HL-60 (cell line): ENCODE measurements at regions not wholly inside any gene's neighbourhood (a gene's known extent, or its start where the extent isn't known, plus 50 kb on each side); places are given as distances from the start of the nearest gene placed in this dataset.

Source experiments
- DNase-seq, 2 experiments: peaks; one replicate each; pipeline ENCODE4 v3.0.0-alpha.2; 2010 to 2020; ENCODE audit warnings: low read depth in 1 of 2, low spot score in 1 of 2
- H3K27ac ChIP-seq: fragments of 250-450 bp; sonication (Bioruptor Pico); replicated peaks from 2 replicates; pipeline ENCODE4 v1.5.1; 2020; ENCODE audit warnings: mild to moderate bottlenecking, moderate library complexity
- H3K27me3 ChIP-seq: fragments of 250-450 bp; sonication (Bioruptor Pico); 2 replicates; pipeline ENCODE4 v1.5.1; 2021; ENCODE audit warnings: mild to moderate bottlenecking, moderate library complexity; ENCODE audit not compliant: insufficient read depth, poor library complexity, severe bottlenecking
- H3K4me3 ChIP-seq: replicated peaks from 2 replicates; pipeline ENCODE4 v1.5.1; 2011; ENCODE audit warnings: mild to moderate bottlenecking, control low read depth, low read length; ENCODE audit not compliant: insufficient read depth
- GABPA ChIP-seq: IDR thresholded peaks from 2 replicates; pipeline ENCODE4 v1.6.1; 2012; ENCODE audit warnings: low read depth
- POLR2AphosphoS5 ChIP-seq: IDR thresholded peaks from 2 replicates; pipeline ENCODE4 v1.6.1; 2012; ENCODE audit warnings: low read depth
- SPI1 ChIP-seq: IDR thresholded peaks from 2 replicates; pipeline ENCODE4 v1.6.1; 2012; ENCODE audit warnings: low read depth, mild to moderate bottlenecking, borderline replicate concordance
- TF ChIP-seq, protein P1 (sequence below): IDR thresholded peaks from 2 replicates; pipeline ENCODE4 v1.6.1; 2012; ENCODE audit warnings: low read depth; ENCODE audit not compliant: insufficient replicate concordance
- TF ChIP-seq, protein P2 (sequence below): IDR thresholded peaks from one replicate; pipeline ENCODE4 v1.5.1; 2011; ENCODE audit warnings: low read length, control low read depth, inconsistent platforms; ENCODE audit not compliant: insufficient read depth

DNA sequence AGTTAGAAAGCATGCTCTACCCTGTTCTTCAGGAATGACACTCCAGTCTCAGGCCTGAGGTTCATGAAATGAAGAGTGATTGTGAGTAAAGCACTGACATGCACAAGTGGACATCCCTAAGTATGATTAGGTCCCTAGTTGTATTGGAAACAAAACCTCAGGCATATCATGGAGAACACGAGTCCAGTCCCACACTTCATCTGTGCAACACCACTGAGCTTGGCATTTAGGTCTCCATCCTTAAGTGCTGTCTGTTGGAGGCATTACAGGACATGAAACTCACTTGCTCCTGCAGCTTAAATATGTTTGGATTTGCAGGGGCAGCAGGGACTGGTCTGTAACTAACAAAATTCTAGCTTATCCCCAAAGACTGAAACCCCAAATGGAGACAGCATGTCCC lies 250.3 kb upstream of the KLHL29 start:
- TF ChIP-seq GABPA (no peak), SPI1 (no peak), POLR2AphosphoS5 (no peak)
- TF ChIP-seq, protein P1, sequence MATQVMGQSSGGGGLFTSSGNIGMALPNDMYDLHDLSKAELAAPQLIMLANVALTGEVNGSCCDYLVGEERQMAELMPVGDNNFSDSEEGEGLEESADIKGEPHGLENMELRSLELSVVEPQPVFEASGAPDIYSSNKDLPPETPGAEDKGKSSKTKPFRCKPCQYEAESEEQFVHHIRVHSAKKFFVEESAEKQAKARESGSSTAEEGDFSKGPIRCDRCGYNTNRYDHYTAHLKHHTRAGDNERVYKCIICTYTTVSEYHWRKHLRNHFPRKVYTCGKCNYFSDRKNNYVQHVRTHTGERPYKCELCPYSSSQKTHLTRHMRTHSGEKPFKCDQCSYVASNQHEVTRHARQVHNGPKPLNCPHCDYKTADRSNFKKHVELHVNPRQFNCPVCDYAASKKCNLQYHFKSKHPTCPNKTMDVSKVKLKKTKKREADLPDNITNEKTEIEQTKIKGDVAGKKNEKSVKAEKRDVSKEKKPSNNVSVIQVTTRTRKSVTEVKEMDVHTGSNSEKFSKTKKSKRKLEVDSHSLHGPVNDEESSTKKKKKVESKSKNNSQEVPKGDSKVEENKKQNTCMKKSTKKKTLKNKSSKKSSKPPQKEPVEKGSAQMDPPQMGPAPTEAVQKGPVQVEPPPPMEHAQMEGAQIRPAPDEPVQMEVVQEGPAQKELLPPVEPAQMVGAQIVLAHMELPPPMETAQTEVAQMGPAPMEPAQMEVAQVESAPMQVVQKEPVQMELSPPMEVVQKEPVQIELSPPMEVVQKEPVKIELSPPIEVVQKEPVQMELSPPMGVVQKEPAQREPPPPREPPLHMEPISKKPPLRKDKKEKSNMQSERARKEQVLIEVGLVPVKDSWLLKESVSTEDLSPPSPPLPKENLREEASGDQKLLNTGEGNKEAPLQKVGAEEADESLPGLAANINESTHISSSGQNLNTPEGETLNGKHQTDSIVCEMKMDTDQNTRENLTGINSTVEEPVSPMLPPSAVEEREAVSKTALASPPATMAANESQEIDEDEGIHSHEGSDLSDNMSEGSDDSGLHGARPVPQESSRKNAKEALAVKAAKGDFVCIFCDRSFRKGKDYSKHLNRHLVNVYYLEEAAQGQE = no peak
- TF ChIP-seq, protein P2, sequence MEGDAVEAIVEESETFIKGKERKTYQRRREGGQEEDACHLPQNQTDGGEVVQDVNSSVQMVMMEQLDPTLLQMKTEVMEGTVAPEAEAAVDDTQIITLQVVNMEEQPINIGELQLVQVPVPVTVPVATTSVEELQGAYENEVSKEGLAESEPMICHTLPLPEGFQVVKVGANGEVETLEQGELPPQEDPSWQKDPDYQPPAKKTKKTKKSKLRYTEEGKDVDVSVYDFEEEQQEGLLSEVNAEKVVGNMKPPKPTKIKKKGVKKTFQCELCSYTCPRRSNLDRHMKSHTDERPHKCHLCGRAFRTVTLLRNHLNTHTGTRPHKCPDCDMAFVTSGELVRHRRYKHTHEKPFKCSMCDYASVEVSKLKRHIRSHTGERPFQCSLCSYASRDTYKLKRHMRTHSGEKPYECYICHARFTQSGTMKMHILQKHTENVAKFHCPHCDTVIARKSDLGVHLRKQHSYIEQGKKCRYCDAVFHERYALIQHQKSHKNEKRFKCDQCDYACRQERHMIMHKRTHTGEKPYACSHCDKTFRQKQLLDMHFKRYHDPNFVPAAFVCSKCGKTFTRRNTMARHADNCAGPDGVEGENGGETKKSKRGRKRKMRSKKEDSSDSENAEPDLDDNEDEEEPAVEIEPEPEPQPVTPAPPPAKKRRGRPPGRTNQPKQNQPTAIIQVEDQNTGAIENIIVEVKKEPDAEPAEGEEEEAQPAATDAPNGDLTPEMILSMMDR = no peak
- no peak overlapping the region for H3K27ac ChIP-seq
- no peaks in the 10 kb centered on the region for H3K27me3 ChIP-seq
- DNase-seq = no peak
- no peak overlapping the region for H3K4me3 ChIP-seq

DNA sequence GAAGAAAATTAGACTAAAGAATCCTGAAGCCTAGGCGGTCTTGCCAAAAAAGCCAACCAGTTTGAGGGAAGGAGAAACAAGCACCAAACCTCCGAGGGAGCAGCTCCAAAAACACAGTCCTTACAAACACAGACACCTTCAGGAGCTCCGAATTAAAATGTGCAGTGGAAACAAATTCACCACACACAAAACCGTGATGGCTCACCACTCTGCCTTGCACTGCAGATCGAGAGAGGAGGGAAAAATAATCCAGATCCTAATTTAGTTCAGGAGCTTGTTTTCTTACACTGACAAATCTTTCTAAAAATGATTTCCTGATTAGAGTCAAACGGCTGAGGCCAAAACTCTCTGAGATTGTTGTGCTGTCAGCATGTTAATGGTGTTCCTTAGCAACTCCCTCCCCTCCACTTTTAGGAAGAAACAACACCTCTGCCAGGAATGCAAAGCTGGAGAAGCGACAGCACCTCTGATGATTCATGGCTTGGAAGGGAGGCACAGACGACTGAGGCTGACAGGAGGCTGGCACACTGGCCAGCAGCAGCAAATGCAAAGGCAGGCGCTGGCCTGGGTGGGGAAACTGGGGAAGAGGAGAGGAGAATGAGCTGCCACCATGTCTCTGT lies 249.4 kb upstream of the KLHL29 start:
- no peak overlapping the region for H3K4me3 ChIP-seq
- no peak for TF ChIP-seq GABPA
- DNase-seq = no peak
- no peak overlapping the region for H3K27ac ChIP-seq
- H3K27me3 ChIP-seq = no peaks in the 10 kb centered on the region

DNA sequence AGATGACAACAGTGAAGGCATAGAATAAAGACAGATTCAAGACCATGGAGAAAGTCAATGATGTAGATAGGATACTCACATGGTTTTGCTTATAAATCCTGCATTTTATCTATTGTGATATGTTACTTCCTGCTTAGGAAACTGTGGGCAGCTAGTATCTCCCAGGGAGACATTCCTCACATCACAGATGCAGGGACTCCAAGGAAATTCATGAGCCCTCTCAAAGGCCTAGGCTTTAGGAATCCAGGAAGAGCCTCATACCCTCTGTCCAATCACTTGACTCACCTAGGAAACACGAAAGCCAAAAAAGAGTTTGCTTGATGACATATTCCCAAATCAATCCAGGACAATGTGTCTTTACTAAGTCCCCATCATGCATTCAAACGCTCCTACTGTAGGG lies 247.8 kb upstream of the KLHL29 start:
- no peak for DNase-seq
- no peak for TF ChIP-seq SPI1
- TF ChIP-seq, protein P2 = no peak
- Histone ChIP-seq H3K27me3 (no peaks in the 10 kb centered on the region), H3K27ac (no peak overlapping the region), H3K4me3 (no peak overlapping the region)

DNA sequence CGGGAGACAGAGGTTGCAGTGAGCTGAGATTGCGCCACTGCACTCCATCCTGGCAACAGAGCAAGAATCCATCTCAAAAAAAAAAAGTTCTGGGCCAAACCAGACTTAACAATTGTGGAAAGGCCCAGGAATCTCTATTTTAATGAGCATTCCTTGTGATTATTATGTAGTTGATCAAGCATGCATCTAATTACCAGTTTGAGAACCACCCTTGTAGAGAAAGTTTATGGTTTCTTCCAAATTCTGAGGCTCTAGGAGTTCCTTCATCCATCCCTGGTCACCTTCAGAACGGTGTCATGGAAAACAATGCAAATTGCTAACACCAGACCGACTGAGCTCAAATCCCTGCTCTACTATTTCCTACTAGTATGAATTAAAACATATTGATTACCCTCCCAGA lies 246.3 kb upstream of the KLHL29 start:
- Histone ChIP-seq H3K27me3 (no peaks in the 10 kb centered on the region), H3K27ac (no peak overlapping the region), H3K4me3 (no peak overlapping the region)
- DNase-seq = no peak
- TF ChIP-seq, protein P2 = no peak

DNA sequence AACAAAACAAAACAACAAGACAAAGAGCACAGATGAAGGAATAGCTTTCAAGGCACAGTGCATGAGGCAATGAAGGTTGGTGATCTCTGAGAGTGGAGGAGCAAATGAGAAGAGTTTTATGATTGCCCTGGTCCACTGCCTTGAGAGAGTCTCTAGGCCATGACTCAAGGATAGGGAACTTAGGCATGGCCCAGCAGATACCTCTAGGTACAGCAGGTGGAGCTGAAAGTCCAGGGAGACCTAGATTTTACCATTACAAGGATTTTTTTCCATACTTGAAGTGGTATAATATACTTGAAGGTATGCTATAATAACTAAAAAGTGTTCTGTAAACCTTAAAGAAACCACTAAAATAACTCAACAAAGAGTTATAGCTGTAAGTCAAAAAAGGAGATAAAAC lies 239.5 kb upstream of the KLHL29 start:
- TF ChIP-seq, protein P2 = no peak
- no peak for TF ChIP-seq POLR2AphosphoS5
- TF ChIP-seq, protein P1 = no peak
- no peak for TF ChIP-seq SPI1
- TF ChIP-seq GABPA = no peak
- Histone ChIP-seq H3K27ac (no peak overlapping the region), H3K27me3 (no peaks in the 10 kb centered on the region), H3K4me3 (no peak overlapping the region)
- no peak for DNase-seq
